ENCODE measurements at regions not wholly inside any gene's neighbourhood (a gene's known extent, or its start where the extent isn't known, plus 50 kb on each side); places are given as distances from the start of the nearest gene placed in this dataset.

GRCh38 chr13:48593536-48593935 lies 60.2 kb upstream of the CYSLTR2 start:
- DNase-seq (ENCODE audit: unreplicated experiment): no peak
- Mint-ChIP-seq H3K27me3 (ENCODE audit: insufficient read depth, unreplicated experiment) (no peaks in the 10 kb centered on the region), H3K4me1 (ENCODE audit: insufficient read depth, unreplicated experiment) (peaks cover 3% of the 10 kb centered on the region), H3K36me3 (ENCODE audit: insufficient read depth, unreplicated experiment) (no peaks in the 10 kb centered on the region), H3K27ac (ENCODE audit: low read depth, unreplicated experiment) (no peak overlapping the region), H3K4me3 (ENCODE audit: unreplicated experiment) (no peak overlapping the region), H3K9me3 (ENCODE audit: unreplicated experiment) (no peaks in the 10 kb centered on the region)
- TF ChIP-seq CTCF (IDR thresholded peaks at IDR 0.05; ENCODE audit: unreplicated experiment): no peak
- ChIA-PET CTCF (interaction anchor here (0.8 to 7.7 kb wide), 4 partner anchors 12 to 189 kb away, joined by 3 to 169 read pairs (median 7); no protein-coding TSS in a partner anchor), POLR2A (interaction anchor here (1.3 kb wide), 1 partner anchor 177 kb away, joined by 4 read pairs; no protein-coding TSS in a partner anchor)
- no TSS peak for BruUV-seq (replicated peaks)
- intact Hi-C loops (cut with micrococcal nuclease): no loop called here

- POLR2A ChIA-PET: interaction anchor here (1.3 kb wide), 1 partner anchor 176 kb away, joined by 4 read pairs; no protein-coding TSS in a partner anchor
- no peaks in the 10 kb centered on the region for H3K9me3 Mint-ChIP-seq (ENCODE audit: unreplicated experiment)
- BruUV-seq (replicated peaks): no TSS peak
- CTCF ChIA-PET: interaction anchor here (0.8 to 7.7 kb wide), 5 partner anchors 12 to 189 kb away, joined by 3 to 169 read pairs (median 5); no protein-coding TSS in a partner anchor
- H3K4me3 Mint-ChIP-seq (ENCODE audit: unreplicated experiment): no peak overlapping the region
- intact Hi-C loops (cut with micrococcal nuclease): no loop called here
- H3K27me3 Mint-ChIP-seq (ENCODE audit: insufficient read depth, unreplicated experiment): no peaks in the 10 kb centered on the region
- no peak overlapping the region for H3K27ac Mint-ChIP-seq (ENCODE audit: low read depth, unreplicated experiment)
- TF ChIP-seq CTCF (IDR thresholded peaks at IDR 0.05; ENCODE audit: unreplicated experiment): no peak
- H3K4me1 Mint-ChIP-seq (ENCODE audit: insufficient read depth, unreplicated experiment): peaks cover 3% of the 10 kb centered on the region
- DNase-seq (ENCODE audit: unreplicated experiment): no peak
- H3K36me3 Mint-ChIP-seq (ENCODE audit: insufficient read depth, unreplicated experiment): no peaks in the 10 kb centered on the region
These were observed 59.5 kb upstream of the CYSLTR2 start for GRCh38 chr13:48594096-48594815.

- no TSS peak for BruUV-seq (replicated peaks)
- CTCF ChIA-PET: interaction anchor here (0.6 to 7.7 kb wide), 14 partner anchors 14 to 553 kb away, joined by 3 to 169 read pairs (median 4); no protein-coding TSS in a partner anchor
- peak; percentile 70 for DNase-seq (ENCODE audit: unreplicated experiment)
- Mint-ChIP-seq H3K27me3 (ENCODE audit: insufficient read depth, unreplicated experiment) (no peaks in the 10 kb centered on the region), H3K4me3 (ENCODE audit: unreplicated experiment) (no peak overlapping the region), H3K27ac (ENCODE audit: low read depth, unreplicated experiment) (no peak overlapping the region), H3K9me3 (ENCODE audit: unreplicated experiment) (no peaks in the 10 kb centered on the region), H3K4me1 (ENCODE audit: insufficient read depth, unreplicated experiment) (no peaks in the 10 kb centered on the region), H3K36me3 (ENCODE audit: insufficient read depth, unreplicated experiment) (no peaks in the 10 kb centered on the region)
- POLR2A ChIA-PET: interaction anchor here (0.6 to 1.3 kb wide), 3 partner anchors 172 to 475 kb away, joined by 3 to 4 read pairs (median 3); no protein-coding TSS in a partner anchor
- intact Hi-C loops (cut with micrococcal nuclease): loop anchor here (1.0 to 5.0 kb wide), 3 partner anchors 152 to 686 kb away; no protein-coding TSS in a partner anchor
- peak; percentile 66 for TF ChIP-seq CTCF (IDR thresholded peaks at IDR 0.05; ENCODE audit: unreplicated experiment)
These were observed 58.0 kb upstream of the CYSLTR2 start for GRCh38 chr13:48595431-48596429.
